Stimulated activated CD8-positive, alpha-beta memory T cell treated with anti-CD3 and anti-CD28 coated beads, Interleukin-7, amount 100 ng/mL, for 48 hours (primary cell): ENCODE measurements at regions not wholly inside any gene's neighbourhood (a gene's known extent, or its start where the extent isn't known, plus 50 kb on each side); places are given as distances from the start of the nearest gene placed in this dataset.
"Not testable (repeated sequence)": the region's sequence is repeated elsewhere in the genome, so short reads cannot be mapped to it uniquely, and the experiment has no call there.

Experiments used
- DNase-seq, 2 donors: peaks; one replicate each; pipeline ENCODE4 v3.0.0-alpha.2; 2020; ENCODE audit warnings: low read depth in 1 of 2; ENCODE audit errors: extremely low read depth in 1 of 2

DNA sequence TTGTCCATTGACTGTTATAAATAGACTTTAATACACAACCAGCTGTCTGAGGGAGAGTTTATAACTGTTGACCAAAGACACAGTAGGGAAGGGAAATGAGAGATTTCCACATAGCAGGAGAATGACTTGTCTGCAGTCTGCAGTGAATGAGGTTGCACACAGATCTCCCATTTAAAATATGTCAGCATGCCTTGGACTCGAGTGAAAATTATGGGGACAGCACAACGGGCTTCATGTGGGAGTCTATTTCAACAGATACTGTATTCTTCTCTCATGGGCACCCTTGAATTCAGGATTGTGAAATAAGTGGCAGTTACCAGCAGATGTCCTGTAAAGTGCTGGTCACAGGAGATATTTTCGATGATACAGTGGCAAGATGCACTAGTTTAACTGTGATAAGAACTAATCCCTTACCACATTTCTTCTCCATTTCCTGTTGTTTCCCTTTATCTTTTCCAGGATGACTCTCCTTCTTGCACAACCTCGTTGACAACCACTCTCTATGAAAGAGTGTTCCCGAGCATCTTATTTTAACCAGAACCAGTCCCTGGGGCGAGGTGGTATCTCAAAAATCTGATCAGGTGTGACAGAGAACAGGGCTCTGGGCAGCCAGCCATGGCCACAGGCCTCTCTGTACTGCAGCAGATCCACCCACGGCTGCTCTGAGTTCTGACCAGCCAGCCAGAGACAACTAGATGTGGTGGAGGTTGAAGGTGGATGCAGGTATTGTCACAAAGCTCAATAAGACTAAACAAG is 51.5 kb upstream of the MAP3K1 start:
- no peak for DNase-seq

GRCh38 chr5:56763182-56763581 is 52.2 kb upstream of the MAP3K1 start:
- DNase-seq: no peak

DNA sequence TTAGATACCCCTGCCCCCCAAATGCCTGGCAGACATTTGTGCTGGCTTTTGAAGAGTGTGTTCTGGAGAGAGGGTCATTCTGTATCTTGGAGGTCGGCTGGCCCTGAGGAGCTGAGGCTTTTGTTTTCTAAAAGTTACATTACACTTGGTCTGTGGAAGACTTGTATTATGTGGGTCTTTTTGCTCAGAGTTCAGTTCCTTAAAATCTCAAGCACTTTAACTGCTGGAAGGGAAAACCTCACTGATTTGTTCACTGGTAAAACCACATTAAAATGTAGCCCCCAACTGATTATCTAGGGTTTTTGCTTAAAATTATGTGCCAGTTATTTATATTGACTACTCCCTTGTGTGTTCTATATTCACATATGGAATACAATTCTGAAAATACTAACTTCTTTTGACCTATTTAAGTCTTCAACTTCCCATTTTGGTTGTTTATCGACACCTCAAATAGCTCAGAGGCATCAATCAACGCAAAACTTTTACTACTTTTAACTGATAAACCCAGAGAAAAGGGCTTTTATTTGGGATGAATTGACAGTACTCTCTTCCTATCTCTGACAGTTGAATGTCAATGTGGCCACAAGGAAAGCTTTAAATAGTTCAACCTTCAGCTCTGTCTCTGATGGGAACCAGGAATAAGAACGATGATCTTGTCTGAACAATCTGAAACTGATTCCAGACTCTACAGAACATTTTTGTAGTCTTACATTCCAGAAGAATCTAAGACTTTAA is 54.0 kb upstream of the MAP3K1 start:
- no peak for DNase-seq

GRCh38 chr5:56760723-56761122 is 54.6 kb upstream of the MAP3K1 start:
- no peak for DNase-seq

DNA sequence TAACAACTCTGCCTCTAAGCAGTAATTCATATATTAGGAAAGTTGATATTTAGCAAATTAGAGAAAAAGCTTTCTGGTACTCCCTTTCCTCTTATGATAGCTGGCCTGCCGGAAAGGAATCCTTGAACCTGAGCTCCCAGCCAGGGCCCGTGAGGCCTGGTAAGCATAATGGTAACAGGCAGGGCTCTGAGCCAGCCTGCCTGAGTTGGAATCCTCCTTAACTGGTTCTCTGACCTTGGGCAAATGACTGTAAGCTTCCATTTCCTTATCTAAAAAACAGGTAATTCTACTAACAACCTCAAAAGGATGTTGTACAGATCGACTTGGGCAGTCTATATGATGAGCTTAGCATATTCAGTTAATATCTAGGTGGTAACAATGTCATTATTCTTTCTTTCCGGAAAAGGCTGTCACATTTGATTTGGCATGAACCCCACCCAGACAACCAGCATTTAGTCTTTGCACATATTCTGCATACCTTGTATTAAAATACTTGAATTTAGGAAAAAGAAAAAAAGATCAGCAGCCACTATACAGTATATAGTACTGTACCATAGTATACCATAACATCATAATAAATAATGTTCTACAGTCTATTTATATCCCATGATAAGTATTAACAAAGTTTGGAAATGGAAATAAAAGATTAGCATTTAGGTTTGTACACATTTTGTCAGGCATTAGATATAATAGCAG is 55.7 kb upstream of the MAP3K1 start:
- DNase-seq: no peak

GRCh38 chr5:56757077-56757476 is 58.3 kb upstream of the MAP3K1 start:
- DNase-seq: no peak

DNA sequence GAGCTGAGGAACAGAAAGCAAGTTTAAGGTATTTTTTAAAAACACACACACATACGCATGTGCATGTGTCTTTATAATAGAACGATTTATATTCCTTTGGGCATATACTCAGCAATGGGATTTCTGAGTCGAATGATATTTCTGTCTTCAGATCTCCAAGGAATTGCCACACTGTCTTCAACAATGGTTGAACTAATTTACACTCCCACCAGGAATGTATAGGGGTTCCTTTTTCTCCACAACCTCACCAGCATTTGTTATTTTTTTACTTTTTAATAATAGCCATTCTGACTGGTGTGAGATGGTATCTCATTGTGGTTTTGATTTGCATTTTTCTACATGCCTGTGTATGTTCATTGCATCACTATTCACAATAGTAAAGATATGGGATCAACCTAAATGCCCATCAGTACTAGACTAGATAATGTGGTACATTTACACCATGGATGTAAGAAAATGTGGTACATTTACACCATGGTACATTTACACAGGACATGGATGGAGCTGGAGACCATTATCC is 60.3 kb upstream of the MAP3K1 start:
- DNase-seq: no peak

GRCh38 chr5:56753588-56753987 is 61.8 kb upstream of the MAP3K1 start:
- not testable (repeated sequence) for DNase-seq

DNA sequence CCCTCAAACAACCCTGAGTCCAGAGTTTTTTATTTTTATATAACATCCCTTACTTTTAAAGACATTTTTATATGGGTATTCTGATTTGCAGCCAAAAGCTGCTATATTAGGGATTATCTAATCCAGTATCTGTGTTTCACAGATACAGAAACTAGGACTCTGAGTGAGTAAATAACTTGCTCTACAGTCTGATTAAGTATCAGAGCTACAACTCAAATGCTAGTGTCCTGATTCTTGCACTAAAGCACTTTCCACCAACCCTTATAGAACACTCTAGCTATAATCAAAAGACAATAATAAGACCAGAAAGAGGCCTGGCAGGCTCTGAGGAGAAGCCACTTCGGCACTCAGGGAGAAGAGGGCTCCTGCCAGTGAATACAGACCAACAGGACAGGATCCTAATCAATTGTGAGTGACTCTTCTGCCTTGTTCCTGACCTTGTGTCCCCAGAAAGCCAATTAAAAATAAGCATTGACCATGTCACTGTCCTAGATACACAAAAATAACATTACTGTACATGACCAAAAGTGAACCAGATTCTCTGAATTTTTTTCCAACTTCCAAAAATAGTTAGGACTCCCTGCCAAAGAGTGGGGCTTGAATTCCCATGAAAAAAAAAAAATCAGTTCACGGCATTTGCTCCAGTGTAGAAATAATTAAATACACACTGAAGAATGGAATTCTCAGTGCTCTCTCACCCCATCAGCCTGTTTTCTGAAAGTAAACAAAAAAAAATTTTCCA is 63.6 kb upstream of the MAP3K1 start:
- no peak for DNase-seq

DNA sequence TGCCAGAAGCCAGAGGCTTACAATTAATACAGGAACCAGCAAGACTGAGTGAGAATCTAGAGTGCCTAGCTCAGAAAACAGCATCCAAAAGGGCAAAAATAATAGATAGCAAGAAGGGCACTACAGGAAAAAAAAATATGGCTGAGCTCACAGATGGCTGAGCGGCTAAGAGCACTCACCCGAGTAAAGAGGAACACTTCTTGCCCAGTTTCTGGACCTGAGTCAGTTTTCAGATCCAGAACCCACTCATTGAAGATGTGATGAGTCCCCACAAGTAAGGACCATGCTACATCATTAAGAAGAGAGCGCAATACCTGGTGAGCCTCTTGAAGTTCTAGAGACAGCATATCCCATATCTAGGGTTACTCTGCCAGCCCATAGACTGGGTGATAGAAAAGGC is 65.5 kb upstream of the MAP3K1 start:
- no peak for DNase-seq

DNA sequence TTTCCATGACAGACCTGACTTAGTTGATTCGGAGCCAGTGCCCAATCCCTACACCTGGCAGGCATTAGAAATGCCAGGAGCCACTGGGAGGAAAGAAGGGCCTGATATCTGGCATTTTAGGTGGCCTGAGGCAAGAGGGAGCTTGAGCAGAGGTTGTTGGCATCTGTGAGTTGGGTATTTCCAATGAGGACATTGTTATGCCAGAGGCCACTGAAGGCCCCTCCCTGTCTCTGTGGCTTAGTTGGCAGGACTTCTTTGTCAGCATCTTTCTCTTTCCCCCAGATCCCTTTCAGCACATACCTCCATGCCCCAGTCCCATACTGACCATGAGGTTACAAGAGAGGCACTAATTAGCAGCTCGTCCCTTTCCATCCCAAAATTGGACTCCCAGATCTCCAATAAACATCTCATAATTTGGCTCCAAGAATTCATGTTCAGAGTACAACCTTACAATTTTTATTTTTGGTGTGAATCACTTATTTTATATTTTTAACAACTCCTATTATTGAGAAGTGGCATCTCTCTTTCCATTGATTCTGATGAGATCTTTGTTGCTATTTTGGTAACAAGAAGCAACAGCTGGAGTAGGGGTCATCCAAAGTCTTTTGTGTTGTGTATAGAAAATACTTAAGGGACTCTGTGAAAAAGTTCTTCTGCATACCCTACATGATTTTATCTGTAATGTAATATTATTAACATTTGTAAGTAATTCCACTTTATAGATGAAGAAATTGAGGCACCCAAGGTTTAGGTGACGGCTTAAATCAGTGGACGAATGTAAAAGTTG is 68.6 kb upstream of the MAP3K1 start:
- DNase-seq: no peak

- no peak for DNase-seq
Measured at GRCh38 chr5:56745864-56746263, 69.5 kb upstream of the MAP3K1 start.

DNA sequence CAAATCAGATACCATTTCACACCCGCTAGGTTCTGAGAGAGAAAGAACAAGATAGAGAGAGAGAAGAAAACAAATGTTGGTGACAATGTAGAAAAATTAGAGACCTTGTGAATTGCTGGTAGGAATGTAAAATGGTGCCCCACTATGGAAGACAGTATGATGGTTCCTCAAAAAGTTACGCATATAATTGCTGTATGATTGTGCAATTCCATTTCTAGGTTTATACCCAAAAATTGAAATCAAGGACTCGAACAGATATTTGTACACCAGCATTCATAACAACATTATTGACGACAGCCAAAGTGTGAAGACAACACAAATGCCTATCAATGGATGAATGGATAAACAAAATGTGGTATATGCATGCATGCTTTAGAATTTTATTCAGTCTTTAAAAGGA is 74.5 kb upstream of the MAP3K1 start:
- DNase-seq: no peak

GRCh38 chr5:56739990-56740389 is 75.4 kb upstream of the MAP3K1 start:
- DNase-seq: no peak

- DNase-seq: no peak
Measured at GRCh38 chr5:56737951-56738606, 77.3 kb upstream of the MAP3K1 start.

- DNase-seq: no peak
Measured at GRCh38 chr5:56737002-56737621, 78.2 kb upstream of the MAP3K1 start.

- DNase-seq: no peak
Measured at GRCh38 chr5:56735849-56736641, 79.3 kb upstream of the MAP3K1 start.

- DNase-seq: no peak
Measured at GRCh38 chr5:56734091-56734694, 81.2 kb upstream of the MAP3K1 start.
